Activated CD8-positive, alpha-beta memory T cell treated with anti-CD3 and anti-CD28 coated beads for 48 hours (primary cell): ENCODE measurements at regions not wholly inside any gene's neighbourhood (a gene's known extent, or its start where the extent isn't known, plus 50 kb on each side); places are given as distances from the start of the nearest gene placed in this dataset.

Experiments used
- DNase-seq, 3 experiments: peaks; one replicate each; pipeline ENCODE4 v3.0.0-alpha.2; 2020; ENCODE audit warnings: low read depth in 2 of 3, low spot score in 2 of 3

DNA sequence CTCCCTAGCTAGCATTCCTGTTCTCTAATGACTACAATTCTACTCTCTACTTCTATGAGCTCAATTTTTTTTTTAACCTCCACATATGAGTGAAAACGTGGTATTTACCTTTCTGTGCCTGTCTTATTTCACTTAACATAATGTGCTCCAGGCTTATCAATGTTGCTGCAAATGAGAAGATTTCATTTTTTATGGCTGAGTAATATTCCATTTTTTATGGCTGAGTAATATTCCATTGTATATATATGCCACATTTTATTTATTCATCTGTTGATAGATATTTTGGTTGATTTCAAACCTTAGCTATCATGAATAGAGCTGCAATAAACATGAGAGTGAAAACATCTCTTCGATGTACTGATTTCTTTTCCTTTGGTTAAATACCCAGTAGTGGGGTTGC is 159.6 kb upstream of the TPK1 start:
- no peak for DNase-seq

DNA sequence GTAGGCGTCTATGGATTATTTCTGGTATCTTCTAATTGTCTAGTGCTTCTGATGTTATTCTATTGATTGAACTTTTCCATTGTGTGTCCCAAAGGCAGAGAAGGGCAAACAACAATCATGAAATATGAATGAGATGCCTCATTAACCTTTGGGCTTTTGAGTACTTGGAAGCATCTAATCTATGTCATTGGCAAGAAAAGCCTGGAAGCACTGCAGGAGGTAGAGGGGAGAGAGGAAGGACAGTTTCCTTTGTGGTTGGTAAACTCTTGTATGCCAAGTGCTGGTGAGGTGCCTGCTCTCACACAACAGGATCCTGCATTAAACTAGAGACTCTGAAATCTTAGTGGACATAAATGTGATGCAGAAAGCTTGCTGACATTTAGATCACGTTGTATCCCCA is 155.2 kb upstream of the TPK1 start:
- no peak for DNase-seq

DNA sequence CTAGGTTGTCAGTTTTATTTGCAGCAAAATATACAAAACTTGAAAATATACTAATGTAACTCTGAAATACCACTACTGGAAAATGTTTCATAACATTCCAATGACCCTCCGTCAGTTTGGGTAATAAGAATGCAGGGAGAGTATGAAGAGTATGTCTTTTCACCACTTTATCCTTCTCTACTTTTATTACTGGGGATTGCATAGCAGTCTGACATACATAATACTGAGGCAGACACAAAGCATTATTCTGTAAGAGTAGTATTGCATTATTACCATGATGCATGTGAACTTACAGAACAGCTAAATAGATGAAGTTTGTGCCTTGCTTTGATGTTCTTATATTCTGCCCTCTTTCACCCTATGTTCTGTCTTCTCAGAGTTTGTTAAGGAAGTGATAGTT is 151.8 kb upstream of the TPK1 start:
- DNase-seq, result no peak

DNA sequence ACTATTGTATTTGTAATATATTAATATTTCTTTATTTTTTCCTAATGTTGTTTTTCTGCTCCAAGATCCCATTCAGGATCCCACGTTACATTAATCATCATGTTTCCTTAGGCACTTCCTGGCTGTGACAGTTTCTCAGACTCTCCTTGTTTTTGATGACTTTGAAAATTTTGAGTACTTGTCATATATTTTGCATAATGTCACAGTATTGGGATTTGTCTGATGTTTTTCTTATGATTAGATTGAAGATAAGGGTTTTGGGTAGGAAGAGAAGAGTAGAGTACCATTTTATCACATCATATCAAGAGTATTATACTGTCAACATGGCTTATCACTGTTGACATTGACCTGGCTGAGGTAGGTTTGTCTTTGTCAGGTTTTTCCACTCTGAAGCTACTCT is 146.3 kb upstream of the TPK1 start:
- DNase-seq, result no peak

DNA sequence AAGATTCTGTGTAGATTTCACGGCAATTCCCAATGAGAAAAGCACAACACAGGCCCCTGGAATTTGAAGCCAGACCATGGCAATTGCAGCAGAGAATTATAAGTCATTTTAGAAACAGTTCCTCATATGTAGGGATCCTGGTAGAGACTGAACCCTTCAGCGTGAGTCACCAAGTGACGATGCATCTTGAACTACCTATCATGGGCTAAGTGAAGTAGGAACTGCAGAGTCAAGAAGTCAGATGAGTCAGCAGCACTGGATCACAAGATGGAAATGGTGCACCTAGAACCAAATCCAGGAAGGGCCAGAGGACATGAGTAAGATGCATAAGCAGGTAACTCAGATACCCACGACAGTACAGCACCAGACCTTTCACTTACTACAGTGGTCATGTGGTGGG is 140.0 kb upstream of the TPK1 start:
- no peak for DNase-seq

DNA sequence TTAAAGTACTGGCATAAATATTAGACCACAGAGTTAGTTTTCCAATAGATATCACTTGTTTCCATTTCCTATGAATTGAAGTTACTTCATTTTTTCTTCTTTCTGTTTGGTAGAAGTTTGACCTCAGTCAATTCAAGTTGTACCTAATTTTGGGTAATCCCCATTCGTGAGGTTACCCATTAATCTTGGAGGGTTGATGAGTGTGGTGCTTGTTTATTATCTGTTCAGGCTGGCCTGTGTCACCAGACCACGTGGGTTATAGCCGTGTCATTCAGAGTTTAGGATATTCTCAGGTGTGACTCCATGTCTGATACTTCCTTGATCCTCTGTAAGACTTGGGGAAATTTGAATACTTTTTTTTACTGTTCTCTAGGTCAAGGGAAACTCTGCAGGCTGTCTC is 133.9 kb upstream of the TPK1 start:
- no peak for DNase-seq

DNA sequence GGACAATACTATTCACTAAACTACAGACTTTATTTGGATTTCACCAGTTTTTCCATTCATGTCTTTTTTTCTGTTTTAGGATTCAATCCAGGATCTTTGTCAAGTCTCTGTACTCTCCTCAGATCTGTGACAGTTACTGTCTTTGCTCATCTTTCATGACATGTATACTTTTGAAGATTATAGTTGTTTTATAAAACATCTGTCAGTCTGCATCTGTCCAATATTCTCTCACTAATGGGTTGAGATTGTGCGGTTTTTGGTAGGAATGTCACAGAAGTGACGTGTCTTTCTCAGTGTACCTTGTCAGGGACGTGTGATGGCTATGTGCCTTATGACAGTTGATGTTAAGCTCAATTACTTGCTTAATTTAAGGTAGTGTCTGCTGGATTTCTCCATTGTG is 124.9 kb upstream of the TPK1 start:
- DNase-seq, result no peak

DNA sequence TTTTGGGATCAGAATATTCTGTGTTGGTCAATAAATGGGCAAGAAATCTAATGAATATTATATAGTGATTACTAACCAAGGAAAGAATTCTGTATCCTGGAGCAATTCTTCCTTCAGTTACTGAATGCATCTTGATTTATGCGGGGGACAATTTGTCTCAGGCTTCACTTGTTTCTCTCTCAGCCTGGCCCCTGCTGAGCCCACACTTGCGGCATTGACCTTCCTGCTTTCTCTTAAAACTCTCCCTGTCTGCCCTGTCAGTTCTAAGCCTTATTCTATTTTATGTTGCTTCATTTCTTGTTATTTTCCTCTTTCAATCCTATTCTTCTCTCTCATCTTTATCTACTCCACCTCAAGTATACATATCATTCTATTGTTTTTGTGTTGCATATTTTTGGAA is 122.1 kb upstream of the TPK1 start:
- DNase-seq, result no peak

DNA sequence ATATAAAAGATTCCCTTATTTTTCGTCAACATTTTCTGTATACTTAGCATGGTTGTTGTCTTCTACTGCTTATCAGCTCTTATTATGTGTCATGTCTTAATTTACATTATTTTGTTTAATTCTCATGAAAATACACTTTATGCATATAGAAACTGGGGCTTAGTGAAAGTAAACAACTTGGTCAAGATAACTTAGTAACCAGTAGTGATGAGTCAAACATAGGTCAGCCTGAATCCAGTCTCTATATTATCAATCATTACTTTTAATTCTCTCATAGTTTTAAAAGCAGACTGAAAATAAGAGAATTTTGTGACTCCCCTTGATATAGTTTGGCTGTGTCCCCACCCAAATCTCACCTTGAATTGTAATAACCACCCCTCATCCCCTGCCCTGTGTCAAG is 119.6 kb upstream of the TPK1 start:
- no peak for DNase-seq

DNA sequence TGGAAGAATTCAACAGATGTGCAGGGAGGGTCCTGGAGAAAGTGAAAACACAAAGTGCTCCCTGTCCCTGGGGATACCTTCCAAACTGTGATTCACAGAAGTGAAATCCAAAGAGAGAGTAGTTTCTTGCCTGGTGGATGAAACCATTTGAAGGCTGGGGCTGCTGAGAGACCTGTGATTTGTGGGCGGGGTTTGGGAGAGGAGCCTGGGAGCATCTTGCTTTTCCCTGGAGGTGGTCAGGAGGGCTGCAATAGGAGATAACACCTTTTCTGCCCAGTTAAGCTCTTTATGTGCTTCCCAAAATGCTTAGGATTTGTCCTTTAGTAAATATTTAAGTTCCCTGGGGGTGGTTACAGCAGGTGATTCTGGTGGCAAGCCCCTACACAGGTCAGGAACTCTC is 105.3 kb upstream of the TPK1 start:
- no peak for DNase-seq

DNA sequence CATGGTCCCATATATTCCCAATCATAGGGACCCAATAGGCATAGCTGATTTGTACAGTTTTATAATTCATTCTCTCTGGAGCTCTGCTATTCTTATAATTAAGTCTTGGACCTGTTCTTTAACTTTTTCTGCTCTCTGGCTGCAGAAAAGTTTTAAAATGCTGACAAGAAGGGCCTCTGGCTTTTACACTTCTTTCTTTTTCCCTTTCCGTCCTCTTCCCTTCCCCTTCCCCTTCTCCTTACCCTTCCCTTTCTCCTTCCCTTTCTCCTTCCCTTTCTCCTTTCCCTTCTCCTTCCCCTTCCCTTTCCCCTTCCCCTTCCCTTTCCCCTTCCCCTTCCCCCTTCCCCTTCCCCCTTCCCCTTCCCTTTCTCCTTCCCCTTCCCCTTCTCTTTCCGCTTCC is 101.3 kb upstream of the TPK1 start:
- no peak for DNase-seq

DNA sequence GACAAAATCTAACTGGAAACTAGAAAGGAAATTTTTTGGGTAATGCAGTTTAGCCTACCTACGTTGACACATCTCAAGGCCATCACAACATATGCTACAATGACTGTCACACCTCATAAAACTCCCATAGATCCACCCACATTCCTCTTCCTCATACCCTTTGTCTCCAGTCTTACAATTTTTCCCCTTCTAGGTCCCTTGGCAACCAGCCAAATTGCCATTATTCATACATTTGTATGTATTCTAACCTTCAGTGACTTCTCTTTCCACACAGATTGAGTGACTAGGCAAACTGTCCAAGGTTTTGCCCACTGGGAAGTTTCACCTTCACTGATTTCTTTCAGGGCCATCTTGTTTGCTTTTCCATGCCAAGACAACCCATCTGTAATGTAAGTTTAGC is 100.5 kb upstream of the TPK1 start:
- DNase-seq, result no peak

DNA sequence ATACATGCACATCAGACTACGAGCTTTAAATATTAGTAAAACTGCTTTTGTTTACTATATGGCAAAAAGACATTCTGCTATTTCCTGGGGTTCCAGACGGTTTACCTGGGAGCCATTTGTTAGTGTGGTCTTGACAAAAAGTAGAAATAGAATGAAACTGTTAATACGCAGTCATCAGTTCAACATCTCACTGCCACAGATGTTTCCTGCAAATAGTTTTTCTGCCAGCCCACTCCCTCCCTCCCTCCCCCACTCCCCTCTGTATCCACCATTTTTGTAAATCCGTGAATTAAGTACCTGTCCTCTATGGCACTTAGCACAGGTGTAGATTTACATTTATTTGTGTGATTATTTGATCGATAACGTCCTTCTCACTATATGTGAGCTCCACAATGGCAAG is 74.6 kb upstream of the TPK1 start:
- no peak for DNase-seq

DNA sequence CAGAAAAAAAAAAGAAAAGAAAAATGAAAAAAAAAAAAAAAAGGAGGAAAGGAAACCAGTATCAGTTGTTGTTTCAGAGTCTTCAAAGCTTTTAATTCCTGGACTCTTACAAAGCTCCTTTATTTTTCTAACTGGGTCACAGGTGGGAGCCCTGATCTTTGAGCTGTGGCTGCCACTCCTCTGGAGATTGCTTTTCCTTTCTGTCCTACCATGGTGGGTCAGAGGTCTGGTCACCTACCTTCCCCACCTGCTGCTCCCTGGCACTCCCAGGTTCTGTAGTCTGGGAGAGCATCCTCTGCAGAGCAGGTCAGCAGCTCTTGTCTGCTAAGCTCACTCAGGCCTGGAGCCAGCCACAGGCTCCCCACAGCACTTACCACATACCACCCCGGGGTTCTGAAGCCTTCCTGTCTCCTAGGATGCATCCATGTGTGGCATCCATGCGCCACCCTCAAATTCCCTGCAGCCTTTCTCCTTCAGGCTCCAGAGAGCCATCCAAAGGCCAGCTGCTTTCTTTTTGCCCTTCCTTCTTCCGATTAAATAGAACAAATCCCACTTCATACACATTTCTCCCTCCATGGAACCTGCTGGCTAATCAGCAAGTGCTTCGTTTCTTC is 73.2 kb upstream of the TPK1 start:
- DNase-seq, result no peak

DNA sequence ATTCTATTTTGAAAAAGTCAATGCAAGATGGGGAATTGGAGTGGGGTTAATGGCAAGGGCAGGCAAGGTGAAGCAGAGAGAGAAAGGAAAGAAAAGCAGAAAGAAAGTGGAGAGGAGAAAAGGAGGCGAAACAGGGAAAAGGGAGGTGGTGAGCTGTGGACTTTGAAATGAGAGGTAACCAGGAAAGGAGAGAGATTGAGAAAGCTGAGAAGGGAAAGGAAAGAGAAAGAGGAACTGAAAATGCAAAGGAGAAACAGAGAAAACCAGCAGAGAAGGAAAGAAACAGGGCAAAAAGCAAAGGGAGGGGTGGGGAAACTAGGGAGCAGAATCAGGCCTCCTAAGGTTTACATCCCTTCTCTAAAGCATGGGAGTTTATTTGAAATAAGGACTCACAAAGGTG is 72.5 kb upstream of the TPK1 start:
- DNase-seq, result no peak

DNA sequence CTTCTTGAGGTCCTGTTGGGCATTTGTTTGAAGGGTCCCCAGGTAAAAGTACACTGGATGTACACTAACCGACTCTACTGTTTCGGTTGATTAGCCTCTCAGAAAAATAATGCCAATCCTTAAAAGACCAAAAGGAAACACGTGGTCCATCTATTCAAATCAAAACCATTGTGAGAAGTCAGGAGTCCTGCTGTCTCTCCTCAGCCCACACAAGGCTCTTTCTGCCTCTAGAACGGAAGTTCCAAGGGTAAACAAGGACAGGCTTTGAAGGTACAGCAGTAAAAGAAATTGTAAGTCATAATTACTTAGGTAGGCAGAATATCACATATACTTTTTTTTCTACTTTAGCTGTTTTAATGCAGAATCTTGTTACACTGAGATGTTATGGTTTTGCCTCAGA is 71.7 kb upstream of the TPK1 start:
- no peak for DNase-seq

DNA sequence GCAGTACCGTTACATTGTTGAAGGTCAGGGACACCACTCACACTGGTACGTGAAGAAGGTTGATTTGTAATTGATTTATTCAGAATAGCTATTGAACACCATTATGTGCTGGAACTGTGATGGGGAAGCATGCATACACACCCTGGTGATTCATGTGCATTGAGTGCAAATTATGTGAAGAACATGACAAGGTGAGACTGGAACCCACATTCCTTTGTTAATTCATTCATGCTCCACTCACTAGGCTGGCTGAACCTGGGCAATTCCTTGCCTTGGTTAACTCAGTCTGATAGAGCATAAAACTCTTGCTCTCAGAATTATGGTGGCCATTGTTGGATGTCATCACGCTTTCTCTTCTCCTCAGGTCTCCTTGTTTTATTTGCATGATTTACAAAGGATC is 67.3 kb upstream of the TPK1 start:
- DNase-seq, result no peak

DNA sequence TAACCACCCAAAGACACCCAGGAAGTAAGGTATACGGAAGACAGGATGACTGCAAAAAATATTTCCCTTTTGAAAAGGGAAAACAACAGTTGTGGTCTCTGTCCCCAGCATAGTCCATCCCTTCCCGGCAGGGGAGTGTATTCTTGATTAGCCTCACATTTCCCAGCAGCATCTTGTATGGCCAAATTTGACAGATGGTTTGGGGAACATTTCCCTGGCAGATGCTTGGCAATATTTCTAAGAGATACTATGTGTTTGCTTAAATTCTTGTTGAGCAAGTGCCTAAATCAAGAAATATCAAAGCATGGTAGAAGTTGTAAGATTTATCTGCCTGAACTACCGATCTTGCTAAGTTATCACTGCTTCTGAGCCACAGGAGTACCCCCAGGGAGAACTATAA is 56.9 kb upstream of the TPK1 start:
- no peak for DNase-seq
